HCEC 1CT (cell line): ENCODE measurements at regions not wholly inside any gene's neighbourhood (a gene's known extent, or its start where the extent isn't known, plus 50 kb on each side); places are given as distances from the start of the nearest gene placed in this dataset.
"Not testable (repeated sequence)": the region's sequence is repeated elsewhere in the genome, so short reads cannot be mapped to it uniquely, and the experiment has no call there.

Source experiments
- DNase-seq: peaks from one replicate; pipeline ENCODE4 v3.0.0-alpha.2; 2017

GRCh38 chr9:41367301-41367700 is 178.2 kb upstream of the ZNG1F start:
- peak; percentile 0 for DNase-seq

GRCh38 chr9:41361790-41362189 is 172.7 kb upstream of the ZNG1F start:
- DNase-seq = not testable (repeated sequence)

GRCh38 chr9:41359116-41359515 is 170.0 kb upstream of the ZNG1F start:
- peak; percentile 17 for DNase-seq

- DNase-seq = peak; percentile 25
These were observed 169.6 kb upstream of the ZNG1F start for GRCh38 chr9:41358682-41359081.

GRCh38 chr9:41357918-41358404 is 168.8 kb upstream of the ZNG1F start:
- not testable (repeated sequence) for DNase-seq

- DNase-seq = not testable (repeated sequence)
These were observed 168.2 kb upstream of the ZNG1F start for GRCh38 chr9:41357350-41357748.

- peak; percentile 0 for DNase-seq
These were observed 167.7 kb upstream of the ZNG1F start for GRCh38 chr9:41356588-41357349.

- DNase-seq = not testable (repeated sequence)
These were observed 166.8 kb upstream of the ZNG1F start for GRCh38 chr9:41355712-41356450.

- not testable (repeated sequence) for DNase-seq
These were observed 165.9 kb upstream of the ZNG1F start for GRCh38 chr9:41354978-41355377.

- DNase-seq = not testable (repeated sequence)
These were observed 165.2 kb upstream of the ZNG1F start for GRCh38 chr9:41354060-41354934.

GRCh38 chr9:41353026-41353425 is 163.9 kb upstream of the ZNG1F start:
- not testable (repeated sequence) for DNase-seq

- not testable (repeated sequence) for DNase-seq
These were observed 163.3 kb upstream of the ZNG1F start for GRCh38 chr9:41352390-41352789.

GRCh38 chr9:41347893-41348292 is 158.8 kb upstream of the ZNG1F start:
- DNase-seq = not testable (repeated sequence)

- not testable (repeated sequence) for DNase-seq
These were observed 143.4 kb upstream of the ZNG1F start for GRCh38 chr9:41332562-41332961.

GRCh38 chr9:41321277-41321676 is 132.2 kb upstream of the ZNG1F start:
- not testable (repeated sequence) for DNase-seq

GRCh38 chr9:41308953-41309352 is 119.8 kb upstream of the ZNG1F start:
- DNase-seq = not testable (repeated sequence)

GRCh38 chr9:41285744-41286143 is 96.6 kb upstream of the ZNG1F start:
- not testable (repeated sequence) for DNase-seq

- DNase-seq = not testable (repeated sequence)
These were observed 91.5 kb upstream of the ZNG1F start for GRCh38 chr9:41280299-41281238.

GRCh38 chr9:41279437-41279836 is 90.3 kb upstream of the ZNG1F start:
- not testable (repeated sequence) for DNase-seq

GRCh38 chr9:41279033-41279432 is 89.9 kb upstream of the ZNG1F start:
- not testable (repeated sequence) for DNase-seq

GRCh38 chr9:41273549-41274267 is 84.6 kb upstream of the ZNG1F start:
- DNase-seq = peak; percentile 36
